PC-9 (cell line): ENCODE measurements at regions not wholly inside any gene's neighbourhood (a gene's known extent, or its start where the extent isn't known, plus 50 kb on each side); places are given as distances from the start of the nearest gene placed in this dataset.

Experiments used
- CTCF ChIP-seq: fragments of 200-600 bp; sonication (generic); conservative IDR thresholded peaks from 2 replicates; pipeline ENCODE4 v1.6.1; 2017; ENCODE audit warnings: mixed run types, antibody characterized with exemption, mild to moderate bottlenecking, moderate library complexity
- EZH2 ChIP-seq: fragments of 200-600 bp; sonication (generic); IDR thresholded peaks from 2 replicates; pipeline ENCODE4 v1.8.0; 2017; ENCODE audit warnings: antibody characterized with exemption, low read depth

GRCh38 chr9:26574898-26575440 lies 317.6 kb downstream of the CAAP1 start:
- no peak for TF ChIP-seq CTCF
- no peak for TF ChIP-seq EZH2
